ENCODE measurements at regions not wholly inside any gene's neighbourhood (a gene's known extent, or its start where the extent isn't known, plus 50 kb on each side); places are given as distances from the start of the nearest gene placed in this dataset.

- no peak for TF ChIP-seq CTCF (IDR thresholded peaks at IDR 0.05)
- TF ChIP-seq POLR2A (IDR thresholded peaks at IDR 0.05) = no peak
These were observed 258.3 kb downstream of the LPIN1 start for GRCh38 chr2:12004713-12005112.

Measured in right lobe of liver (tissue), 4 donors.